Endodermal cell (in vitro differentiated cells): ENCODE measurements at regions not wholly inside any gene's neighbourhood (a gene's known extent, or its start where the extent isn't known, plus 50 kb on each side); places are given as distances from the start of the nearest gene placed in this dataset.

Experiments
- DNase-seq: peaks from one replicate; pipeline ENCODE4 v3.0.0-alpha.2; 2017
- H3K27ac ChIP-seq: 2 replicates; pipeline ENCODE4 v1.5.1; 2013; ENCODE audit warnings: mild to moderate bottlenecking, low read depth, low read length, moderate library complexity
- H3K27me3 ChIP-seq: 2 replicates; pipeline ENCODE4 v1.6.1; 2013; ENCODE audit warnings: mild to moderate bottlenecking, low read length, moderate library complexity; ENCODE audit not compliant: insufficient read depth, control insufficient read depth, poor library complexity, severe bottlenecking
- H3K36me3 ChIP-seq: 2 replicates; pipeline ENCODE4 v1.7.0; 2013; ENCODE audit warnings: mild to moderate bottlenecking, low read length, moderate library complexity; ENCODE audit not compliant: control insufficient read depth, insufficient read depth
- H3K4me1 ChIP-seq: one replicate; pipeline ENCODE4 v1.7.0; 2013; ENCODE audit warnings: low read length; ENCODE audit not compliant: control insufficient read depth, insufficient read depth
- H3K4me3 ChIP-seq: 2 replicates; pipeline ENCODE4 v1.5.1; 2013; ENCODE audit warnings: mild to moderate bottlenecking, low read length, moderate library complexity
- H3K9ac ChIP-seq: 2 replicates; pipeline ENCODE4 v1.6.1; 2013; ENCODE audit warnings: mild to moderate bottlenecking, low read length, moderate library complexity; ENCODE audit not compliant: poor library complexity, severe bottlenecking; ENCODE audit errors: extremely low read depth
- H3K9me3 ChIP-seq: 2 replicates; pipeline ENCODE4 v1.6.1; 2013; ENCODE audit warnings: mild to moderate bottlenecking, low read length, moderate library complexity; ENCODE audit not compliant: control insufficient read depth
- H3K27ac Mint-ChIP-seq: 2 replicates; pipeline ENCODE4 v1.8.0; 2020; ENCODE audit warnings: mixed read lengths
- H3K27me3 Mint-ChIP-seq: 2 replicates; pipeline ENCODE4 v1.8.0; 2021; ENCODE audit warnings: mild to moderate bottlenecking, mixed read lengths; ENCODE audit not compliant: insufficient read depth
- H3K36me3 Mint-ChIP-seq: 2 replicates; pipeline ENCODE4 v1.8.0; 2020; ENCODE audit warnings: low read depth, mixed read lengths
- H3K4me1 Mint-ChIP-seq: 2 replicates; pipeline ENCODE4 v1.8.0; 2020; ENCODE audit warnings: mixed read lengths
- H3K4me3 Mint-ChIP-seq: 2 replicates; pipeline ENCODE4 v1.8.0; 2020; ENCODE audit warnings: mild to moderate bottlenecking, moderate library complexity, mixed read lengths
- H3K9me3 Mint-ChIP-seq: 2 replicates; pipeline ENCODE4 v1.8.0; 2020; ENCODE audit warnings: mild to moderate bottlenecking, mixed read lengths
- WGBS, 2 experiments: methylation state at CpG; one replicate each; pipeline versions ENCODE4 v1.1.5 to v1.1.7; 2013; ENCODE audit warnings: missing lambda C conversion rate in 2 of 2, mixed read lengths in 1 of 2; ENCODE audit not compliant: insufficient coverage in 1 of 2, insufficient read length in 1 of 2; 5-methylcytosine and 5-hydroxymethylcytosine counted together
- TF ChIP-seq, protein P1 (sequence below): fragments of 200-600 bp; sonication (generic); conservative IDR thresholded peaks from 2 replicates; pipeline ENCODE4 v1.5.0; 2021; ENCODE audit warnings: antibody characterized with exemption, mild to moderate bottlenecking

DNA sequence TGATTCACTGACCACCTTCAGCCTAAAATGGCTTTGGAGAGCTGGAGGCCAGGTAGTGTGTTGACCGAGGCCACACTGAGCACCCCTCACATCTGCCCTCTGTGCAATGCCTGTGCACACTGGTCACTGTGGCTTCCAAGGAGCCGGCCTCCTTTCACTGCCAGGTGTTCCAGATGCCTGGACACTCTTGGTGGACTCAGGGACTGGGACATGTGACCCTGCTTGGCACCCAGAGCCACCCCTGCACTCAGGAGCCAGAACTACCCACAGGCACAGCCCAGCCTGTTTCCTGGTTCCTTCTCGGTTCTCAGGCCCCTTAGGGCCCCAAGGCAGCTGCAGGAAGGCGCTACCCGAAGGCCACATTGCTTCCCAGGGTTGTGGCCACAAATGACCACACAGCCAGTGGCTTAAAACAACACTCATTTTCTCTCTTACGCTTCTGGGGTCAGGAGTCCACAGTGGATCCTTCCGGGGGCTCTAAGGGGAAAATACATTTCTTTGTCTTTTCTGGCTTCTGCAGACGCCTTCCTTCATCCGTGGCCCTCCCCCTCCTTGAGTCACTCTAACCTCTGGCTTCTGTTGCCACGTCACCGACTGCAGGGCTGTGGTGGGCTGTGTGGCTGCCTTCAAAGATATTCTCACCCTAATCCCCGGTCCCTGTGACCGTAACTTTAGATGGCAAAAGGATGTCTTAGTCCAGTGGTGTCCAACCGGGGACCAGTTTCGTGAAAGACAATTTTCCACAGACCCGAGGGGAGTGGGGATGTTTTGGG lies 78.6 kb downstream of the ASB1 start:
- Mint-ChIP-seq H3K27ac (no peak overlapping the region), H3K36me3 (no peaks in the 10 kb centered on the region), H3K27me3 (no peaks in the 10 kb centered on the region), H3K4me3 (no peak overlapping the region), H3K9me3 (peaks cover 5% of the 10 kb centered on the region), H3K4me1 (peaks cover 19% of the 10 kb centered on the region)
- Histone ChIP-seq H3K9me3 (no peaks in the 10 kb centered on the region), H3K4me3 (no peak overlapping the region), H3K27me3 (no peaks in the 10 kb centered on the region), H3K36me3 (no peaks in the 10 kb centered on the region), H3K4me1 (peaks cover 10% of the 10 kb centered on the region), H3K9ac (no peak overlapping the region), H3K27ac (no peak overlapping the region)
- no peak for DNase-seq
- WGBS, 2 experiments, result 89 to 98% methylated on average over 9 to 16 of the region's 16 CpGs
- TF ChIP-seq, protein P1, sequence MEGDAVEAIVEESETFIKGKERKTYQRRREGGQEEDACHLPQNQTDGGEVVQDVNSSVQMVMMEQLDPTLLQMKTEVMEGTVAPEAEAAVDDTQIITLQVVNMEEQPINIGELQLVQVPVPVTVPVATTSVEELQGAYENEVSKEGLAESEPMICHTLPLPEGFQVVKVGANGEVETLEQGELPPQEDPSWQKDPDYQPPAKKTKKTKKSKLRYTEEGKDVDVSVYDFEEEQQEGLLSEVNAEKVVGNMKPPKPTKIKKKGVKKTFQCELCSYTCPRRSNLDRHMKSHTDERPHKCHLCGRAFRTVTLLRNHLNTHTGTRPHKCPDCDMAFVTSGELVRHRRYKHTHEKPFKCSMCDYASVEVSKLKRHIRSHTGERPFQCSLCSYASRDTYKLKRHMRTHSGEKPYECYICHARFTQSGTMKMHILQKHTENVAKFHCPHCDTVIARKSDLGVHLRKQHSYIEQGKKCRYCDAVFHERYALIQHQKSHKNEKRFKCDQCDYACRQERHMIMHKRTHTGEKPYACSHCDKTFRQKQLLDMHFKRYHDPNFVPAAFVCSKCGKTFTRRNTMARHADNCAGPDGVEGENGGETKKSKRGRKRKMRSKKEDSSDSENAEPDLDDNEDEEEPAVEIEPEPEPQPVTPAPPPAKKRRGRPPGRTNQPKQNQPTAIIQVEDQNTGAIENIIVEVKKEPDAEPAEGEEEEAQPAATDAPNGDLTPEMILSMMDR, result no peak

DNA sequence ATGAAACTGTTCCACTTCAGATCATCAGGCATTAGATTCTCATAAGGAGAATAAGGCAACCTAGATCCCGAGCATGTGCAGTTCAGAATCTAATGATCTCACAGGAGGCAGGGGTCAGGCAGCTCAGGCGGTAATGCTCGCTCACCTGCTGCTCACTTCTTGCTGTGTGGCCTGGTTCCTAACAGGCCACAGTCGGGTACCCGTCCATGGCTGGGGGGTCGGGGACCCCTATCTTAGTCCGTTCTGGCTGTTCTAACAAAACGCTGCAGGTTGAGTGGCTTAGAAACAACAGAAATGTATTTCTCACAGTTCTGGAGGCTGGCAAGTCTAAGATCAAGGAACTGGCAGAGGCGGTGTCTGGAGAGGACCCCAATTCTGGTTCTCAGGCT lies 79.2 kb downstream of the ASB1 start:
- Histone ChIP-seq H3K36me3 (no peaks in the 10 kb centered on the region), H3K4me3 (no peak overlapping the region), H3K27me3 (no peaks in the 10 kb centered on the region), H3K9me3 (no peaks in the 10 kb centered on the region), H3K4me1 (peaks cover 10% of the 10 kb centered on the region), H3K9ac (no peak overlapping the region), H3K27ac (no peak overlapping the region)
- H3K27me3 Mint-ChIP-seq, result no peaks in the 10 kb centered on the region
- no peaks in the 10 kb centered on the region for H3K36me3 Mint-ChIP-seq
- TF ChIP-seq, protein P1, result no peak
- WGBS, 2 experiments, result 92 to 99% methylated on average over 9 of the region's 9 CpGs
- peaks cover 5% of the 10 kb centered on the region for H3K9me3 Mint-ChIP-seq
- no peak overlapping the region for H3K4me3 Mint-ChIP-seq
- no peak for DNase-seq
- peaks cover 25% of the 10 kb centered on the region for H3K4me1 Mint-ChIP-seq
- H3K27ac Mint-ChIP-seq, result no peak overlapping the region

DNA sequence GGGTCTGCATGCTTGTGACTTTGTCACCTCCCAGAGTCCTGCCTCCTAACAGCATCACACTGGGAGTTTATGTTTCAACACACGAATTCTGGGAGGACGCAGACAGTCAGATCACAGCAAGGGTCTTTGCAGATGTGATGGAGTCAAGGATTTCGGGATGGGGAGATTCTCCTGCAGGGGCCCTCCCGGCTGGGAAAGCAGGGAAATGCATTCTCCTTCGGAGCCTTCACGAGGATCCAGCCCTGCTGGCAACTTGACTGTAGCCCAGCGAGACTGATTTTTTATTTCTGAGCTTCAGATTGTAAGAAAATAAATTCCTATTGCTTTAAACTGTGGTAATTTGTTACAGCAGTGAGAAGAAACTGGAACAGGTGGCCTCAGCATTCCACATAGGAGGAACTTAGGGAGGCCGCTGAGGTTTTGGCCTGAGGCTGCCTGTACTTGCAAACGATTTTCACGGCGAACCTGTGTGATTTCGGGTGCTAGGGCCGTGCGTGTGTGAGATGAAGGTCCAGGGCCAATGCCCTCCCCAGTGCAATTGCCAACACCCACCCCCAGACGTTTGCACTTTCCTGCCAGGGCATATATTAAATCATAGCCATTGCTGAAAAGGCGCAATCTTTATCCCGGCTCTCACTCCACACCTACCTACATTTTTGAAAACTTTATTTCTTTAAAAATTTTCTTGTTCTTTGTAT lies 79.8 kb downstream of the ASB1 start:
- Mint-ChIP-seq H3K9me3 (peaks cover 5% of the 10 kb centered on the region), H3K4me3 (no peak overlapping the region), H3K27me3 (no peaks in the 10 kb centered on the region), H3K4me1 (peaks cover 28% of the 10 kb centered on the region), H3K27ac (no peak overlapping the region), H3K36me3 (no peaks in the 10 kb centered on the region)
- 83 to 86% methylated on average over 16 to 17 of the region's 17 CpGs for WGBS, 2 experiments
- H3K9me3 ChIP-seq, result no peaks in the 10 kb centered on the region
- no peak overlapping the region for H3K27ac ChIP-seq
- H3K36me3 ChIP-seq, result no peaks in the 10 kb centered on the region
- TF ChIP-seq, protein P1, result no peak
- no peak overlapping the region for H3K9ac ChIP-seq
- H3K27me3 ChIP-seq, result no peaks in the 10 kb centered on the region
- peaks cover 10% of the 10 kb centered on the region for H3K4me1 ChIP-seq
- DNase-seq, result peak; percentile 27
- no peak overlapping the region for H3K4me3 ChIP-seq
